GM23248 (cell line): ENCODE measurements at regions not wholly inside any gene's neighbourhood (a gene's known extent, or its start where the extent isn't known, plus 50 kb on each side); places are given as distances from the start of the nearest gene placed in this dataset.

Source experiments
- DNase-seq: peaks from one replicate; pipeline ENCODE4 v3.0.0-alpha.2; 2015
- H2AFZ ChIP-seq: fragments of 200-600 bp; sonication (generic); 2 replicates; pipeline ENCODE4 v1.6.1; 2016; ENCODE audit warnings: antibody characterized with exemption
- H3F3A ChIP-seq: fragments of 200-600 bp; sonication (generic); 2 replicates; pipeline ENCODE4 v1.6.1; 2016; ENCODE audit warnings: mild to moderate bottlenecking, antibody characterized with exemption, mixed run types; ENCODE audit not compliant: insufficient read depth
- H3K27ac ChIP-seq: fragments of 200-600 bp; sonication (generic); 2 replicates; pipeline ENCODE4 v1.5.1; 2016; ENCODE audit warnings: mild to moderate bottlenecking
- H3K27me3 ChIP-seq: fragments of 200-600 bp; sonication (generic); replicated peaks from 2 replicates; pipeline ENCODE4 v1.6.1; 2016; ENCODE audit warnings: mild to moderate bottlenecking; ENCODE audit not compliant: insufficient read depth
- H3K36me3 ChIP-seq: fragments of 200-600 bp; sonication (generic); 2 replicates; pipeline ENCODE4 v1.6.1; 2016; ENCODE audit warnings: low read depth, mild to moderate bottlenecking
- H3K4me1 ChIP-seq: fragments of 200-600 bp; sonication (generic); 2 replicates; pipeline ENCODE4 v1.6.1; 2016; ENCODE audit warnings: mild to moderate bottlenecking; ENCODE audit not compliant: insufficient read depth
- H3K4me2 ChIP-seq: fragments of 200-600 bp; sonication (generic); one replicate; pipeline ENCODE4 v1.6.1; 2016; ENCODE audit warnings: mild to moderate bottlenecking; ENCODE audit not compliant: unreplicated experiment
- H3K4me3 ChIP-seq: fragments of 200-600 bp; sonication (generic); 2 replicates; pipeline ENCODE4 v1.5.1; 2016; ENCODE audit warnings: mild to moderate bottlenecking
- H3K79me2 ChIP-seq: fragments of 200-600 bp; sonication (generic); 2 replicates; pipeline ENCODE4 v1.6.1; 2016; ENCODE audit warnings: mild to moderate bottlenecking; ENCODE audit not compliant: insufficient read depth
- H3K9ac ChIP-seq: fragments of 200-600 bp; sonication (generic); 2 replicates; pipeline ENCODE4 v1.6.1; 2016; ENCODE audit warnings: mild to moderate bottlenecking
- H3K9me2 ChIP-seq: fragments of 200-600 bp; sonication (generic); 2 replicates; pipeline ENCODE4 v1.6.1; 2016; ENCODE audit warnings: mixed run types, mild to moderate bottlenecking, moderate library complexity; ENCODE audit not compliant: insufficient read depth
- H3K9me3 ChIP-seq: fragments of 200-600 bp; sonication (generic); one replicate; pipeline ENCODE4 v1.6.1; 2017; ENCODE audit warnings: low read depth
- H4K20me1 ChIP-seq: fragments of 200-600 bp; sonication (generic); 2 replicates; pipeline ENCODE4 v1.6.0; 2016; ENCODE audit not compliant: insufficient read depth
- EZH2 ChIP-seq: fragments of 200-600 bp; sonication (generic); IDR thresholded peaks from 2 replicates; pipeline ENCODE4 v1.6.1; 2018; ENCODE audit warnings: antibody characterized with exemption, mild to moderate bottlenecking; ENCODE audit not compliant: insufficient read depth, poor library complexity, severe bottlenecking
- EZH2phosphoT487 ChIP-seq: fragments of 200-600 bp; sonication (generic); IDR thresholded peaks from 2 replicates; pipeline ENCODE4 v1.6.1; 2018; ENCODE audit warnings: antibody characterized with exemption, moderate library complexity, mild to moderate bottlenecking, low read depth; ENCODE audit not compliant: insufficient read depth
- WGBS, 2 experiments: methylation state at CpG; one replicate each; pipeline ENCODE4 v1.1.6; 2015 to 2017; ENCODE audit warnings: low lambda C conversion rate in 2 of 2, low coverage in 1 of 2; ENCODE audit errors: missing lambda C conversion rate in 2 of 2; 5-methylcytosine and 5-hydroxymethylcytosine counted together
- in situ Hi-C: fragments of 300-500 bp; cut with MboI; formaldehyde crosslinking; loops from 2 replicates; pipeline ENCODE4 v1.15.0; 2020

DNA sequence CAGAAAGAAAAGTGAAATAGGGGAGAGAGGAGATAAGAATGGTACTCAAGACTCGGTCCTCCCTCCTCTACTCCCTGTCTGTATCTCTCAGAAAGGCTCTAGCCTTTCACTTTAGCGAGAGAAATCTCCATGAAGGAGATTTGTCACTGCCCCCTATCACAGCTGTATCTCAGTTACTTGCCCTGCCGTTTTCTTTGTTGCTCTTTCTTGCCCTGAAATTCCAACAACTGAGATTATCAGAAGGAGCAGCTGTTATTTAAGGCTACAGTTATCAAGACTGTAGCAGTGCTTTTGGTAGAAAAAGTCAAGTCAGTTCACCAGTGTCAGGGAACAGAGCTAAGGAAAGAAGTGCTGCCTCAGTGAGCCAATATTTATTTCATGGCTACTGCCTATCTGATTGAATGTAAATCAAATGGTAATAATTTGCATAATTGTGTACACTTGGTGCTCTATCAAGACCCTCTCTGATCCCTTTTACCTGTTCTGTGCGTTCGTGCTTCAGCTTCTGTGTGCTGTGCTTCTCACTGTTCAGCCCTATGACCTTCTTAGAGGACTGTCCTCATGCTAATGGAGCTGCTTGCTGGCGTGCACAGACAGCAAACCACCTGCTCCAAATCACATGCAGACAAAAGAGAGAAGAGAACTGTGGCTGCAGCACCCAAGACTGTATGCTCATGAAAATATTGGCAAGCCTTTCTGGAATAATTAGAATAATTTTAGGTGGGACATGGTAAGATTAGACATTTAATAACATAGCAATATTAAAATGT lies 180.2 kb upstream of the FAM3C start:
- no peaks in the 10 kb centered on the region for H3F3A ChIP-seq
- no peak overlapping the region for H3K27ac ChIP-seq
- H3K79me2 ChIP-seq, result no peaks in the 10 kb centered on the region
- no peak for DNase-seq
- no peaks in the 10 kb centered on the region for H3K36me3 ChIP-seq
- no peaks in the 10 kb centered on the region for H3K4me1 ChIP-seq
- TF ChIP-seq EZH2phosphoT487 (no peak), EZH2 (no peak)
- no peak overlapping the region for H3K4me3 ChIP-seq
- no peaks in the 10 kb centered on the region for H3K9me2 ChIP-seq
- H3K9ac ChIP-seq, result no peak overlapping the region
- H3K27me3 ChIP-seq, result 0 out of 2 replicates have a peak, but pooled peaks cover 7% of the 10 kb centered on the region
- H4K20me1 ChIP-seq, result no peaks in the 10 kb centered on the region
- in situ Hi-C loops, result loop anchor here (25.0 kb wide), 1 partner anchor 411 kb away; no protein-coding TSS in a partner anchor
- no peak overlapping the region for H2AFZ ChIP-seq
- H3K4me2 ChIP-seq, result no peak overlapping the region
- H3K9me3 ChIP-seq, result no peaks in the 10 kb centered on the region
- WGBS, 2 experiments, result 21 to 35% methylated on average over 6 of the region's 6 CpGs

- Histone ChIP-seq H3K4me3 (no peak overlapping the region), H2AFZ (no peak overlapping the region), H3K9ac (no peak overlapping the region), H3K9me2 (no peaks in the 10 kb centered on the region), H3K9me3 (no peaks in the 10 kb centered on the region), H3K27ac (no peak overlapping the region), H3K36me3 (no peaks in the 10 kb centered on the region), H3F3A (no peaks in the 10 kb centered on the region), H3K27me3 (0 out of 2 replicates have a peak, but pooled peaks cover 7% of the 10 kb centered on the region), H3K4me2 (no peak overlapping the region), H3K4me1 (no peaks in the 10 kb centered on the region), H3K79me2 (no peaks in the 10 kb centered on the region), H4K20me1 (no peaks in the 10 kb centered on the region)
- in situ Hi-C loops, result loop anchor here (25.0 kb wide), 1 partner anchor 412 kb away; no protein-coding TSS in a partner anchor
- 0% methylated on average over 1 of the region's 1 CpG for WGBS, 2 experiments
- no peak for DNase-seq
- TF ChIP-seq EZH2 (no peak), EZH2phosphoT487 (no peak)
Observed at GRCh38 chr7:121575194-121575765, 179.2 kb upstream of the FAM3C start.

DNA sequence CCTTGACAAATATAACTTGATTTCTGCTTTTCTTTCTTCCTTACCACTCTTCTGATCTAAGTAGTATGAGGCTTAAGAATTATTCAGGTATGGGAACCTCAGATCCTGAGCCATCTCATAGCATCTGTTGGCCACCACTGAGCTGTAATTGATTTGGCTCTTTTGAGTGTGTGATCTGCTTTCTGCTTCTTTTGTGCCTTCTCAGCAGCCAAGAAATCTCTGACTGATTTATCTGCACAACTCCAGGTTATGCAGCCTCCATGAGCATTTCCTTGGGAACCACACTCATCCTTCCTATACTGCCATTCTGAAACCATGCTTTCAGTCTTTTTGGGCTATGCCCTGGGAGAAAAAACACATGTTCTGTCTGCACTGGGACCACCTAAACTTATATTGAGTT lies 178.0 kb upstream of the FAM3C start:
- no peak overlapping the region for H3K9ac ChIP-seq
- H3K79me2 ChIP-seq, result no peaks in the 10 kb centered on the region
- DNase-seq, result no peak
- TF ChIP-seq EZH2, result no peak
- no peak for TF ChIP-seq EZH2phosphoT487
- 0 out of 2 replicates have a peak, but pooled peaks cover 7% of the 10 kb centered on the region for H3K27me3 ChIP-seq
- in situ Hi-C loops, result no loop called here
- H3K9me2 ChIP-seq, result no peaks in the 10 kb centered on the region
- H3K9me3 ChIP-seq, result no peaks in the 10 kb centered on the region
- H4K20me1 ChIP-seq, result no peaks in the 10 kb centered on the region
- no peak overlapping the region for H3K4me3 ChIP-seq
- H3F3A ChIP-seq, result no peaks in the 10 kb centered on the region
- H3K36me3 ChIP-seq, result no peaks in the 10 kb centered on the region
- no peak overlapping the region for H2AFZ ChIP-seq
- no peak overlapping the region for H3K4me2 ChIP-seq
- H3K27ac ChIP-seq, result no peak overlapping the region
- H3K4me1 ChIP-seq, result no peaks in the 10 kb centered on the region

DNA sequence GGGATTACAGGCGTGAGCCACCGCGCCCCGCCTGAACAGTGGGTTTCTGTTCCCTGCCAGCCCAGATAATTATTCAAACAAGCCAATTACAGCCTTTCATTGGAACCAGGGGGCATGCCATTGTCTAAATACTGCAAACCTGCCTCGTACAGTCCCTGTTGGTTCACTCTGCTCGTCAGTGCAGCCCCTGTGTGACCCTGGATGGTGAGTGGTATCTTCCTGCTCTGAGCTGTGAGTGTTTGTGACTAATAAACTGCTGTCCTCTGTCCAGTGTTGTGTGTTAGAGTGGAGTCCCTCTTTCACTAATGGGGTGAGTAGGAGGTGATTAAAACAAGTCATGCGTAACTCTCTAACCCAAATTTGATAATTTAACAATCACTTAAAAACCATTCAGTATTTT lies 176.5 kb upstream of the FAM3C start:
- TF ChIP-seq EZH2, result no peak
- no peak for TF ChIP-seq EZH2phosphoT487
- H3K27me3 ChIP-seq, result no peaks in the 10 kb centered on the region
- H3K36me3 ChIP-seq, result no peaks in the 10 kb centered on the region
- H3K9me3 ChIP-seq, result no peaks in the 10 kb centered on the region
- H2AFZ ChIP-seq, result no peak overlapping the region
- H3K9ac ChIP-seq, result no peak overlapping the region
- H4K20me1 ChIP-seq, result no peaks in the 10 kb centered on the region
- H3K4me3 ChIP-seq, result no peak overlapping the region
- no peaks in the 10 kb centered on the region for H3K4me1 ChIP-seq
- 80 to 83% methylated on average over 7 of the region's 7 CpGs for WGBS, 2 experiments
- H3F3A ChIP-seq, result no peaks in the 10 kb centered on the region
- no peak for DNase-seq
- H3K4me2 ChIP-seq, result no peak overlapping the region
- in situ Hi-C loops, result no loop called here
- no peak overlapping the region for H3K27ac ChIP-seq
- no peaks in the 10 kb centered on the region for H3K79me2 ChIP-seq
- H3K9me2 ChIP-seq, result no peaks in the 10 kb centered on the region
